Osteocyte (in vitro differentiated cells): ENCODE measurements at regions not wholly inside any gene's neighbourhood (a gene's known extent, or its start where the extent isn't known, plus 50 kb on each side); places are given as distances from the start of the nearest gene placed in this dataset.

Source experiments
- DNase-seq: peaks from one replicate; pipeline ENCODE4 v3.0.0; 2021; ENCODE audit warnings: mixed read lengths; ENCODE audit not compliant: unreplicated experiment; ENCODE audit errors: extremely low spot score
- H3K27ac Mint-ChIP-seq: one replicate; pipeline ENCODE4 v1.8.0; 2021; ENCODE audit warnings: mild to moderate bottlenecking, mixed read lengths; ENCODE audit not compliant: unreplicated experiment
- H3K27me3 Mint-ChIP-seq: one replicate; pipeline ENCODE4 v1.8.0; 2021; ENCODE audit warnings: mixed read lengths; ENCODE audit not compliant: unreplicated experiment
- H3K36me3 Mint-ChIP-seq: one replicate; pipeline ENCODE4 v1.8.0; 2021; ENCODE audit warnings: mixed read lengths; ENCODE audit not compliant: unreplicated experiment
- H3K4me1 Mint-ChIP-seq: one replicate; pipeline ENCODE4 v1.8.0; 2021; ENCODE audit warnings: mixed read lengths; ENCODE audit not compliant: unreplicated experiment
- H3K4me3 Mint-ChIP-seq: one replicate; pipeline ENCODE4 v1.8.0; 2021; ENCODE audit warnings: mild to moderate bottlenecking, moderate library complexity, mixed read lengths; ENCODE audit not compliant: unreplicated experiment
- H3K9me3 Mint-ChIP-seq: one replicate; pipeline ENCODE4 v1.8.0; 2021; ENCODE audit warnings: mixed read lengths; ENCODE audit not compliant: unreplicated experiment
- TF ChIP-seq, protein P1 (sequence below): fragments of 200-600 bp; sonication (generic); IDR thresholded peaks from 2 replicates; pipeline ENCODE4 v1.5.0; 2021; ENCODE audit warnings: antibody characterized with exemption, mild to moderate bottlenecking, moderate library complexity

GRCh38 chr1:4118746-4119515 lies 218.9 kb upstream of the C1orf174 start:
- Mint-ChIP-seq H3K4me3 (no peak overlapping the region), H3K27me3 (no peaks in the 10 kb centered on the region), H3K9me3 (peaks cover 30% of the 10 kb centered on the region), H3K36me3 (no peaks in the 10 kb centered on the region), H3K27ac (no peak overlapping the region), H3K4me1 (no peaks in the 10 kb centered on the region)
- DNase-seq = no peak
- TF ChIP-seq, protein P1, sequence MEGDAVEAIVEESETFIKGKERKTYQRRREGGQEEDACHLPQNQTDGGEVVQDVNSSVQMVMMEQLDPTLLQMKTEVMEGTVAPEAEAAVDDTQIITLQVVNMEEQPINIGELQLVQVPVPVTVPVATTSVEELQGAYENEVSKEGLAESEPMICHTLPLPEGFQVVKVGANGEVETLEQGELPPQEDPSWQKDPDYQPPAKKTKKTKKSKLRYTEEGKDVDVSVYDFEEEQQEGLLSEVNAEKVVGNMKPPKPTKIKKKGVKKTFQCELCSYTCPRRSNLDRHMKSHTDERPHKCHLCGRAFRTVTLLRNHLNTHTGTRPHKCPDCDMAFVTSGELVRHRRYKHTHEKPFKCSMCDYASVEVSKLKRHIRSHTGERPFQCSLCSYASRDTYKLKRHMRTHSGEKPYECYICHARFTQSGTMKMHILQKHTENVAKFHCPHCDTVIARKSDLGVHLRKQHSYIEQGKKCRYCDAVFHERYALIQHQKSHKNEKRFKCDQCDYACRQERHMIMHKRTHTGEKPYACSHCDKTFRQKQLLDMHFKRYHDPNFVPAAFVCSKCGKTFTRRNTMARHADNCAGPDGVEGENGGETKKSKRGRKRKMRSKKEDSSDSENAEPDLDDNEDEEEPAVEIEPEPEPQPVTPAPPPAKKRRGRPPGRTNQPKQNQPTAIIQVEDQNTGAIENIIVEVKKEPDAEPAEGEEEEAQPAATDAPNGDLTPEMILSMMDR = no peak

DNA sequence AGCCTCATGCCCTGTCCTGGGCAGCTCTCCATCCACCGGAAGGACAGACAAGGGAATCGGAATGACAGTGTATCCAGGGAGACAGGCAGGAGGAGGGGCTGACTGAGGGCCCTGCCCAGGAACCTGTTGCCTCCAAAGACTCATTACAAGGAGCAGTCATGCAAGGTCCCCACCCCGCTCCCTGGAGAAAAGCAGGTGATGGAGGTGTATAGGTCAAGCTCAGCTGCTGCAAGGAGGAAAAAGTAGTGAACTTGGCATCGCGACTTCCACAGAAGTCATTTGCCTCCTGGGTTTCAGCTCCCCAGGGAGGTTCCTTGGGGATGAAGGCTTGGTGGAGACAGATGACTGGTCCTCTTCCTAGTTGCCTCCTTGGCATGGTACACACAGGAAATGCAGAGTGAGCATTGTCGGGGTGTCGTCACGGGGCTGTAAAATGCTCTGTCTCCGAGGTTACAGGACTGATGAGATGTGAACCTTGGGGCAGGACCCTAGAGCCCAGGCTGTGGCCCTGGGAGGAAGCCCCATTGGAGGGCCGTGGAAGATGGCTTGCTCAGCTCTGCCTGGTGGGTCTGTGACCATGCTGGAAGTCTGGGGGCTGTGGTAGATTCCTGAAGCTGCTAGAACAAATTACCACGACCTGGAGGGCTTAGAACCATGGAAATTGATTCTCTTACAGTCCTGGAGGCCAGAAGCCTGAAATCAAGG lies 219.6 kb upstream of the C1orf174 start:
- Mint-ChIP-seq H3K27me3 (no peaks in the 10 kb centered on the region), H3K9me3 (peaks cover 22% of the 10 kb centered on the region)

DNA sequence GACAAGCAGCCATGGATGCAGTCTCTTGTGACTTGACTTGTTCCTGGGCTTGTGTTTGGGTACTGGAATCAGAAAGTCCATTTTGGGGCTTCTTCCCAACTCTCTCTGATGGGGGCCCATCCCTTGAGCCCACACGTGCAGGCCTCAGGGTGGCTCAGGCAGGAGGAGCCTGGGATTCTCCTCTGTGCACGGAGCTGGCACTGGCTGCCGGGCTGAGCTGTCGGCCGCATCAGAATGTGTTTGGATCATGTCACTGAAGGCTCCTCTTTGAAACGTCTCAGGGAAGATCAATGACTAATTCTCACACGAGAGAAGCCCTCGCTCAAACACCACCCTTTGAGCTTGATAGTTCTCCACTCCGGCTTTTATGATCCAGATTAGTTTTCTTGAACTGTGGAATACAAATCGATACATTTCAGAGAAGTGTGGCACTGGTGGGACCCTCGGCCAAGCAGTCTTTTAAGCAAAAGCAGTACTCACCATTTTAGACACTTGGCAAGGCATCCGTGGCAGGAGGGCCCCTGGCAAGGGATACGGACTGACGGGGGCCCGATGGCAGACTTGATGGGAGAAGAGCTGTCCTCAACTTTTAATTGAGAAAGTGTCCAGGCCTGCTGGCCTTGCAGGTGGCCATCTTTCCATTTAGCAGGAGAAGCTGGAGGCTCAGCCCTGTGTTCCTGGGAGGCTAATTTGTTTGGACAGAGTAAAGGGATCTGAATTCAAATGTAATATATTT lies 220.7 kb upstream of the C1orf174 start:
- H3K9me3 Mint-ChIP-seq = peaks cover 20% of the 10 kb centered on the region
- H3K36me3 Mint-ChIP-seq = no peaks in the 10 kb centered on the region

More for the DNA sequence above, 219.6 kb upstream of the C1orf174 start:
- TF ChIP-seq, protein P1 = no peak
- no peak overlapping the region for H3K27ac Mint-ChIP-seq
- H3K4me1 Mint-ChIP-seq = no peaks in the 10 kb centered on the region
- H3K4me3 Mint-ChIP-seq = no peak overlapping the region
- H3K36me3 Mint-ChIP-seq = no peaks in the 10 kb centered on the region
- no peak for DNase-seq

DNA sequence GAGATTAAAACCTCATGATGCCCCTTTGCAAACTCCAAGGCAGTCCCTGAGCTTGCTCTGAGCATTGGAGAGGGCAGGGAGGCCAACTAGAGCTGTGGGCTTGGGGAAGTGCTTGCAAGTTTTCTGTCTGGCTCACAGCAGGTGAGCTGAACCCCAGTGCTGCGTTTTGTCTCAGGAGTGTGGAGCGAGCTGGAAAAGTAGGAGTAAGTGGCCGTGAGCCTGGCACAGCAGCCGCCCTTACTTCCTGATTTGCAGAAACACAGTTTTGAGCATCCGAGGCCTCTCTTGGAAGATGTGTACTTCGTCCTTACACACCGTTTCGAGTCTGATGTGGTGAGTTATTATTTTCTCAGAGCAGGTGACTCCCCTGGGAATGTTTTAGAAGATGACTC lies 221.2 kb upstream of the C1orf174 start:
- peaks cover 23% of the 10 kb centered on the region for H3K9me3 Mint-ChIP-seq

More for the DNA sequence above, 220.7 kb upstream of the C1orf174 start:
- TF ChIP-seq, protein P1 = no peak
- Mint-ChIP-seq H3K4me3 (no peak overlapping the region), H3K4me1 (no peaks in the 10 kb centered on the region), H3K27ac (no peak overlapping the region), H3K27me3 (no peaks in the 10 kb centered on the region)
- no peak for DNase-seq

More for the DNA sequence above, 221.2 kb upstream of the C1orf174 start:
- no peak for DNase-seq
- no peaks in the 10 kb centered on the region for H3K36me3 Mint-ChIP-seq
- no peak overlapping the region for H3K4me3 Mint-ChIP-seq
- no peaks in the 10 kb centered on the region for H3K27me3 Mint-ChIP-seq
- no peak overlapping the region for H3K27ac Mint-ChIP-seq
- TF ChIP-seq, protein P1 = no peak
- no peaks in the 10 kb centered on the region for H3K4me1 Mint-ChIP-seq
